ENCODE measurements at regions not wholly inside any gene's neighbourhood (a gene's known extent, or its start where the extent isn't known, plus 50 kb on each side); places are given as distances from the start of the nearest gene placed in this dataset.

GRCh38 chr3:72698154-72698917 lies 149.9 kb downstream of the SHQ1 start:
- no peak for TF ChIP-seq ZFX (IDR thresholded peaks at IDR 0.05; ENCODE audit: borderline replicate concordance)
- no peak for TF ChIP-seq CTCF (IDR thresholded peaks at IDR 0.05)
- H3K27ac ChIP-seq: no peak overlapping the region

GRCh38 chr3:72697717-72698116 lies 150.5 kb downstream of the SHQ1 start:
- H3K27ac ChIP-seq: no peak overlapping the region
- TF ChIP-seq ZFX (IDR thresholded peaks at IDR 0.05; ENCODE audit: borderline replicate concordance): no peak
- no peak for TF ChIP-seq CTCF (IDR thresholded peaks at IDR 0.05)

- TF ChIP-seq CTCF (IDR thresholded peaks at IDR 0.05) (no peak), ZFX (IDR thresholded peaks at IDR 0.05; ENCODE audit: borderline replicate concordance) (no peak)
- no peak overlapping the region for H3K27ac ChIP-seq
Observed at GRCh38 chr3:72696815-72697214, 151.4 kb downstream of the SHQ1 start.

DNA sequence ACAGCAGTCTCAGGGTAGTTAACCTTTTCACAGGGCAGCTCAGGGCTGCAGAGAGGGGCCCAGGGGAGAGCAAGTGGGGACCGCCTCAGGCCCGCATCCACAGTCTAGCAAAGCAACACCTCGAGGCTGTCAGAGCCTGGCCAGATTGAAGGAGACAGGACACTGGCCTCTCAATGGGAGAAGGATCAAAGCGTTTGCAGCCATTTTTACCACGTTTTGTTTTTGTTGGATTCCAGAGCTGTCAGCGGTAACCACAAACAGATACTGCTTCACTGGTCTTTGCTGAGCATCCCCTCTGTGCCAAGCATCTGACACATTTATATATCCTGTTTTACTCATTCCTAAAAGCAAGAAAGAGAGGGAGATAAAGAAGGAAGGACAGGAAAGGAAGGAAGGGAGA lies 153.8 kb downstream of the SHQ1 start:
- TF ChIP-seq CTCF (IDR thresholded peaks at IDR 0.05): no peak
- TF ChIP-seq ZFX (IDR thresholded peaks at IDR 0.05; ENCODE audit: borderline replicate concordance): no peak
- no peak overlapping the region for H3K27ac ChIP-seq

- no peak for TF ChIP-seq ZFX (IDR thresholded peaks at IDR 0.05; ENCODE audit: borderline replicate concordance)
- no peak for TF ChIP-seq CTCF (IDR thresholded peaks at IDR 0.05)
- no peak overlapping the region for H3K27ac ChIP-seq
Observed at GRCh38 chr3:72692990-72693389, 155.3 kb downstream of the SHQ1 start.

DNA sequence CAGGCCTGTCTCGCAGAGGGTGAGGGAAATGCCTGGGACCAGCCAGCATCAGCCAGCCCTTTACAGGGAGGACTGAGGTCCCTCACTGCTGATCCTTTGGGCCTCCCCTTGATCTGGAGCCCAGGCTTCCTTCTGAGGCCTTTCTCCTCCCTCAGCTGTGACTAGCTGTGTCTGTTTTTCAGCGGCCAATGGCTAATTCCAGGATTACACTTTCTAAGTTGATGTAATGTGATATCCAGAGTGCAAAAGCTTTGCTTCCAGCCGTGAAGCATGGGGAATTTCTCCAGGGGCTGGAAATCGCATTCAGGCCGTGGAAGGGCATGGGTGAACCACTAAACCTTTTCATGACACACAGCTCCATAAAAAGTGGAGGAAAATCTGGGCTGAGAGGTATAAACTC lies 157.6 kb downstream of the SHQ1 start:
- H3K27ac ChIP-seq: no peak overlapping the region
- TF ChIP-seq ZFX (IDR thresholded peaks at IDR 0.05; ENCODE audit: borderline replicate concordance) (no peak), CTCF (IDR thresholded peaks at IDR 0.05) (no peak)

DNA sequence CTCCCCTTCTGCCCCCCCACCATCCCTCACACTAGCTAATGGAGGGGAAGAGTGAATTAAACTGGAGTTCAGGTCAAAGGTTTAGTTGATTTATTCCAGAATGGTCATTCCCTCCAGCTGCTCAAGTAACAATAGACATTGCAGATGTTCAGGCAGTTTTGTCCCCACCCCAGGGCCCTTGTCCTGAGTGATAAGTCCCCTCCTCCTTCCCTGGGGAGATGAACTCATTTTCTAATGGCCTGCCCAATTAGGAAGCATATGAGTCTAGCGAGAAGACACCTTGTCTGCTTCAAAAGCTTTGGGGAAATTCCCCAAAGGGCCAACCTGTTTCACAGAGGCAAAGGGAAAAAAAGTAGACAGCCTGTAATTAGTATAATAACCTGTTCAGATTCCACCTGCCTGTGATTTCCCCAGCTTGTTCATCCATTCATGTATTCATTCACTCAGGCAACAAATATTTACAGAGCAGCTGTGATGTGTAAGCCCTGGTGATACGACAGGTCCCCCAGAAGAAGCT lies 165.3 kb downstream of the SHQ1 start:
- no peak overlapping the region for H3K27ac ChIP-seq
- TF ChIP-seq ZFX (IDR thresholded peaks at IDR 0.05; ENCODE audit: borderline replicate concordance) (no peak), CTCF (IDR thresholded peaks at IDR 0.05) (no peak)
